A549 (cell line): ENCODE measurements at regions not wholly inside any gene's neighbourhood (a gene's known extent, or its start where the extent isn't known, plus 50 kb on each side); places are given as distances from the start of the nearest gene placed in this dataset.

Source experiments
- CBX2 ChIP-seq: fragments of 200-600 bp; sonication (generic); IDR thresholded peaks from 2 replicates; pipeline ENCODE4 v1.6.1; 2016; ENCODE audit warnings: low read depth, mild to moderate bottlenecking, borderline replicate concordance
- CHD2 ChIP-seq: fragments of 150-350 bp; IDR thresholded peaks from 2 replicates; pipeline ENCODE4 v1.6.1; 2014; ENCODE audit warnings: low read length; ENCODE audit not compliant: partially characterized antibody
- JUN ChIP-seq, 2 experiments: fragments of >200 bp; sonication (Bioruptor Twin); formaldehyde crosslinking; IDR thresholded peaks; 2 replicates in 1 of 2; 3 replicates in 1 of 2; pipeline ENCODE4 v1.6.1; 2016 to 2017
- SMC3 ChIP-seq: fragments of >200 bp; sonication (Bioruptor Twin); formaldehyde crosslinking; IDR thresholded peaks from 3 replicates; pipeline ENCODE4 v1.6.1; 2018; ENCODE audit warnings: inconsistent platforms
- TF ChIP-seq, protein P1 (sequence below): fragments of 250-450 bp; sonication (Bioruptor Pico); IDR thresholded peaks from 2 replicates; pipeline ENCODE4 v1.5.0; 2021; ENCODE audit warnings: mild to moderate bottlenecking, moderate library complexity, borderline replicate concordance

DNA sequence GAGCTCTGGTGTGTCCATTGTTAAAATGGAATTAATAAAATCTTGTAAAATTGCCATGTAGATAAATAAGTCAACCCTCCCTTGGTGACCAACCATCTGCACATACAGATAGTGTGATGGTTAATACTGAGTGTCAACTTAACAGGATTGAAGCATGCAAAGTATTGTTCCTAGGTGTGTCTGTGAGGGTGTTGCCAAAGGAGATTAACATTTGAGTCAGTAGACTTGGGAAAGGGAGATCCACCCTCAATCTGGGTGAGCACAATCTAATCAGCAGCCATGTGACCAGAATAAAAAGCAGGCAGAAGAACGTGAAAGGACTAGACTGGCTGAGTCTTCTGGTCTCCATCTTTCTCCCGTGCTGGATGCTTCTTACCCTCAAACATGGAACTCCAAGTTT is 174.8 kb downstream of the LTN1 start:
- TF ChIP-seq CHD2, result no peak
- TF ChIP-seq CBX2, result no peak
- no peak for TF ChIP-seq SMC3
- TF ChIP-seq JUN (IDR thresholded peaks at IDR 0.05), result no peak
- TF ChIP-seq, protein P1, sequence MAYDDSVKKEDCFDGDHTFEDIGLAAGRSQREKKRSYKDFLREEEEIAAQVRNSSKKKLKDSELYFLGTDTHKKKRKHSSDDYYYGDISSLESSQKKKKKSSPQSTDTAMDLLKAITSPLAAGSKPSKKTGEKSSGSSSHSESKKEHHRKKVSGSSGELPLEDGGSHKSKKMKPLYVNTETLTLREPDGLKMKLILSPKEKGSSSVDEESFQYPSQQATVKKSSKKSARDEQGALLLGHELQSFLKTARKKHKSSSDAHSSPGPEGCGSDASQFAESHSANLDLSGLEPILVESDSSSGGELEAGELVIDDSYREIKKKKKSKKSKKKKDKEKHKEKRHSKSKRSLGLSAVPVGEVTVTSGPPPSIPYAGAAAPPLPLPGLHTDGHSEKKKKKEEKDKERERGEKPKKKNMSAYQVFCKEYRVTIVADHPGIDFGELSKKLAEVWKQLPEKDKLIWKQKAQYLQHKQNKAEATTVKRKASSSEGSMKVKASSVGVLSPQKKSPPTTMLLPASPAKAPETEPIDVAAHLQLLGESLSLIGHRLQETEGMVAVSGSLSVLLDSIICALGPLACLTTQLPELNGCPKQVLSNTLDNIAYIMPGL (CRISPR knock-in tag), result no peak
